Upper lobe of left lung (tissue), 6 donors: ENCODE measurements at regions not wholly inside any gene's neighbourhood (a gene's known extent, or its start where the extent isn't known, plus 50 kb on each side); places are given as distances from the start of the nearest gene placed in this dataset.

Experiments
- ATAC-seq, 2 donors: fragments of 200-7000 bp; cut with Tn5 transposase; one replicate each; pipeline ENCODE4 v1.9.1; 2022; ENCODE audit warnings: mild to moderate bottlenecking in 2 of 2, moderate library complexity in 2 of 2; ENCODE audit not compliant: low FRiP score in 2 of 2
- DNase-seq, 2 donors: peaks; one replicate each; pipeline ENCODE4 v3.0.0-alpha.2; 2019 to 2020
- H3K27ac ChIP-seq, 4 donors: fragments of 200-600 bp; sonication (generic); one replicate each; pipeline ENCODE4 v1.5.1; 2016 to 2019
- H3K27me3 ChIP-seq, 4 donors: fragments of 200-600 bp; sonication (generic); one replicate each; pipeline ENCODE4 v1.5.1; 2017 to 2019
- H3K36me3 ChIP-seq, 4 donors: fragments of 200-600 bp; sonication (generic); one replicate each; pipeline ENCODE4 v1.5.1; 2016 to 2019
- H3K4me1 ChIP-seq, 4 donors: fragments of 200-600 bp; sonication (generic); one replicate each; pipeline ENCODE4 v1.5.1; 2018 to 2019
- H3K4me3 ChIP-seq, 4 donors: fragments of 200-600 bp; sonication (generic); one replicate each; pipeline ENCODE4 v1.5.1; 2017 to 2019; ENCODE audit warnings: mild to moderate bottlenecking in 2 of 4, moderate library complexity in 1 of 4
- H3K9me3 ChIP-seq, 4 donors: fragments of 200-600 bp; sonication (generic); one replicate each; pipeline ENCODE4 v1.5.1; 2018 to 2019
- CTCF ChIP-seq, 6 experiments: fragments of 450-650 bp in 4 of 6; fragments of 200-600 bp in 2 of 6; sonication (generic) in 2 of 6; IDR thresholded peaks; one replicate each; pipeline ENCODE4 v1.5.1; 2016 to 2019; ENCODE audit warnings: antibody characterized with exemption in 6 of 6
- EP300 ChIP-seq, 4 donors: sonication (generic); formaldehyde crosslinking; IDR thresholded peaks; one replicate each; pipeline ENCODE4 v1.5.1; 2017; ENCODE audit warnings: antibody characterized with exemption in 4 of 4, control low read depth in 2 of 4
- POLR2A ChIP-seq, 4 donors: fragments of 450-650 bp; IDR thresholded peaks; one replicate each; pipeline ENCODE4 v1.5.1; 2016 to 2017; ENCODE audit warnings: antibody characterized with exemption in 4 of 4, mild to moderate bottlenecking in 2 of 4
- POLR2AphosphoS5 ChIP-seq, 2 donors: sonication (generic); formaldehyde crosslinking; IDR thresholded peaks; one replicate each; pipeline ENCODE4 v1.5.1; 2017; ENCODE audit warnings: antibody characterized with exemption in 2 of 2
- WGBS, 2 donors: methylation state at CpG; one replicate each; pipeline ENCODE4 v1.1.5; 2017 to 2018; 5-methylcytosine and 5-hydroxymethylcytosine counted together
- donor health status: DM: no; HTN: no; CAD: no; lungs with moderate emphysema.
- donor health status: DM: no; HTN: yes; CAD: no; lungs with severe emphysema.

- Histone ChIP-seq H3K4me3 (no peak overlapping the region), H3K36me3 (no peaks in the 10 kb centered on the region), H3K9me3 (no peaks in the 10 kb centered on the region), H3K27me3 (no peaks in the 10 kb centered on the region), H3K4me1 (no peaks in the 10 kb centered on the region), H3K27ac (no peak overlapping the region)
- ATAC-seq (no peak), DNase-seq (no peak)
- 86 to 89% methylated on average over 1 of the region's 1 CpG for WGBS, 2 donors
- TF ChIP-seq CTCF (IDR thresholded peaks at IDR 0.05) (no peak), POLR2A (IDR thresholded peaks at IDR 0.05) (no peak), POLR2AphosphoS5 (IDR thresholded peaks at IDR 0.05) (no peak), EP300 (IDR thresholded peaks at IDR 0.05) (no peak)
Observed at GRCh38 chr20:46835418-46835817, 59.2 kb upstream of the EYA2 start.

GRCh38 chr20:46837083-46837482 lies 57.6 kb upstream of the EYA2 start:
- Histone ChIP-seq H3K4me1 (no peaks in the 10 kb centered on the region), H3K36me3 (no peaks in the 10 kb centered on the region), H3K27me3 (no peaks in the 10 kb centered on the region), H3K27ac (no peak overlapping the region), H3K4me3 (no peak overlapping the region), H3K9me3 (no peaks in the 10 kb centered on the region)
- DNase-seq (no peak), ATAC-seq (no peak)
- TF ChIP-seq POLR2AphosphoS5 (IDR thresholded peaks at IDR 0.05): no peak
- TF ChIP-seq POLR2A (IDR thresholded peaks at IDR 0.05): no peak
- TF ChIP-seq CTCF (IDR thresholded peaks at IDR 0.05): no peak
- no peak for TF ChIP-seq EP300 (IDR thresholded peaks at IDR 0.05)
- 71 to 93% methylated on average over 3 to 4 of the region's 4 CpGs for WGBS, 2 donors

GRCh38 chr20:46838011-46838410 lies 56.6 kb upstream of the EYA2 start:
- no peaks in the 10 kb centered on the region for H3K27me3 ChIP-seq

GRCh38 chr20:46840054-46840729 lies 54.5 kb upstream of the EYA2 start:
- ATAC-seq (no peak), DNase-seq (no peak)
- Histone ChIP-seq H3K27me3 (no peaks in the 10 kb centered on the region), H3K36me3 (no peaks in the 10 kb centered on the region), H3K4me1 (no peaks in the 10 kb centered on the region), H3K4me3 (no peak overlapping the region), H3K27ac (no peak overlapping the region), H3K9me3 (no peaks in the 10 kb centered on the region)
- TF ChIP-seq EP300 (IDR thresholded peaks at IDR 0.05) (no peak), CTCF (IDR thresholded peaks at IDR 0.05) (no peak), POLR2AphosphoS5 (IDR thresholded peaks at IDR 0.05) (no peak), POLR2A (IDR thresholded peaks at IDR 0.05) (no peak)
- 67 to 84% methylated on average over 4 of the region's 4 CpGs for WGBS, 2 donors

More at GRCh38 chr20:46838011-46838410, 56.6 kb upstream of the EYA2 start:
- H3K4me1 ChIP-seq: no peaks in the 10 kb centered on the region
- ATAC-seq (no peak), DNase-seq (no peak)
- H3K27ac ChIP-seq: no peak overlapping the region
- TF ChIP-seq EP300 (IDR thresholded peaks at IDR 0.05): no peak
- TF ChIP-seq POLR2A (IDR thresholded peaks at IDR 0.05): no peak
- no peak for TF ChIP-seq CTCF (IDR thresholded peaks at IDR 0.05)
- no peak for TF ChIP-seq POLR2AphosphoS5 (IDR thresholded peaks at IDR 0.05)
- H3K9me3 ChIP-seq: no peaks in the 10 kb centered on the region
- H3K36me3 ChIP-seq: no peaks in the 10 kb centered on the region
- H3K4me3 ChIP-seq: no peak overlapping the region
- 31 to 35% methylated on average over 2 of the region's 2 CpGs for WGBS, 2 donors
